Embryonic facial prominence (tissue), 1 donor: ENCODE measurements at regions not wholly inside any gene's neighbourhood (a gene's known extent, or its start where the extent isn't known, plus 50 kb on each side); places are given as distances from the start of the nearest gene placed in this dataset.
"Not testable (repeated sequence)": the region's sequence is repeated elsewhere in the genome, so short reads cannot be mapped to it uniquely, and the experiment has no call there.

Experiments used
- DNase-seq: peaks from one replicate; pipeline ENCODE4 v3.0.0-alpha.2; 2016; ENCODE audit errors: extremely low spot score

GRCh38 chr13:70284371-70284770 is 176.1 kb upstream of the KLHL1 start:
- no peak for DNase-seq

GRCh38 chr13:70275841-70276240 is 167.6 kb upstream of the KLHL1 start:
- DNase-seq = no peak

GRCh38 chr13:70255406-70255991 is 147.2 kb upstream of the KLHL1 start:
- DNase-seq = no peak

- no peak for DNase-seq
Measured at GRCh38 chr13:70253834-70254233, 145.6 kb upstream of the KLHL1 start.

- DNase-seq = no peak
Measured at GRCh38 chr13:70253411-70253810, 145.2 kb upstream of the KLHL1 start.

GRCh38 chr13:70249332-70250064 is 141.2 kb upstream of the KLHL1 start:
- no peak for DNase-seq

- DNase-seq = no peak
Measured at GRCh38 chr13:70237131-70237530, 128.9 kb upstream of the KLHL1 start.

GRCh38 chr13:70235565-70235964 is 127.3 kb upstream of the KLHL1 start:
- no peak for DNase-seq

- DNase-seq = no peak
Measured at GRCh38 chr13:70223911-70224310, 115.7 kb upstream of the KLHL1 start.

GRCh38 chr13:70222926-70223325 is 114.7 kb upstream of the KLHL1 start:
- no peak for DNase-seq

- DNase-seq = no peak
Measured at GRCh38 chr13:70218618-70219017, 110.4 kb upstream of the KLHL1 start.

GRCh38 chr13:70208968-70209367 is 100.7 kb upstream of the KLHL1 start:
- DNase-seq = not testable (repeated sequence)

GRCh38 chr13:70206671-70207070 is 98.4 kb upstream of the KLHL1 start:
- DNase-seq = no peak

GRCh38 chr13:70203661-70204229 is 95.5 kb upstream of the KLHL1 start:
- DNase-seq = no peak

- no peak for DNase-seq
Measured at GRCh38 chr13:70191034-70191433, 82.8 kb upstream of the KLHL1 start.

- DNase-seq = no peak
Measured at GRCh38 chr13:70189981-70190380, 81.7 kb upstream of the KLHL1 start.

- DNase-seq = no peak
Measured at GRCh38 chr13:70188567-70188966, 80.3 kb upstream of the KLHL1 start.

GRCh38 chr13:70183041-70183440 is 74.8 kb upstream of the KLHL1 start:
- DNase-seq = no peak
